ENCODE measurements at regions not wholly inside any gene's neighbourhood (a gene's known extent, or its start where the extent isn't known, plus 50 kb on each side); places are given as distances from the start of the nearest gene placed in this dataset.

GRCh38 chr2:106667478-106668070, 180.4 kb downstream of the CD8B2 start:
- no peak overlapping the region for H3K9ac ChIP-seq (ENCODE audit: insufficient read depth in 1 of 2, low read depth in 2 of 2, low read length in 2 of 2)
- H3K9me3 ChIP-seq (replicated peaks; ENCODE audit: control insufficient read depth, insufficient read depth, low read depth, low read length) = no peaks in the 10 kb centered on the region
- no peaks in the 10 kb centered on the region for H3K79me2 ChIP-seq (ENCODE audit: control insufficient read depth, insufficient read depth, low read length)
- DNase-seq (ENCODE audit: extremely low read depth in 1 of 4, low spot score in 3 of 4) (no peak), FAIRE-seq (no peak), ATAC-seq (no peak)
- intact Hi-C loops (cut with micrococcal nuclease) (no loop called here), in situ Hi-C loops (cut with MboI) (no loop called here)
- H3K27ac ChIP-seq (ENCODE audit: extremely low read depth, low read depth, low read length) = no peak overlapping the region
- H3K4me2 ChIP-seq (ENCODE audit: insufficient read depth, low read length) = no peak overlapping the region
- POLR2A ChIA-PET = no interaction called here
- no peaks in the 10 kb centered on the region for H3K9me1 ChIP-seq (ENCODE audit: control insufficient read depth, insufficient read depth, low read length)
- CTCF ChIA-PET (ENCODE audit: low intra/inter-chr PET ratio) = no interaction called here
- no peak overlapping the region for H2AFZ ChIP-seq (ENCODE audit: low read depth, low read length)
- H4K20me1 ChIP-seq (replicated peaks; ENCODE audit: control insufficient read depth, insufficient read depth, low read length) = no peaks in the 10 kb centered on the region
- no TSS peak for BruUV-seq (replicated peaks)
- H3K4me3 ChIP-seq = no peak overlapping the region
- H3K4me1 ChIP-seq (replicated peaks in 1 of 2; ENCODE audit: control insufficient read depth in 2 of 2, insufficient read depth in 2 of 2, low read length in 2 of 2) = no peaks in the 10 kb centered on the region
- H3K36me3 ChIP-seq (ENCODE audit: control insufficient read depth, insufficient read depth, low read length) = no peaks in the 10 kb centered on the region
- WGBS (ENCODE audit: insufficient coverage, low coverage, missing lambda C conversion rate) = 0% methylated on average over 2 of the region's 2 CpGs
- no peaks in the 10 kb centered on the region for H3K27me3 ChIP-seq (ENCODE audit: control insufficient read depth in 2 of 2, insufficient read depth in 2 of 2, low read length in 2 of 2)
- no peak for TF ChIP-seq FOXJ2 (tag; IDR thresholded peaks at IDR 0.05)
- TF ChIP-seq ZNF174 (CRISPR knock-in tag; IDR thresholded peaks at IDR 0.05) = no peak
- TF ChIP-seq SIX5 (IDR thresholded peaks at IDR 0.05; ENCODE audit: borderline replicate concordance in 1 of 2, insufficient read depth in 1 of 2, low read depth in 1 of 2, low read length in 2 of 2) = no peak
- no peak for TF ChIP-seq LARP7 (IDR thresholded peaks at IDR 0.05)
- no peak for TF ChIP-seq ZBTB49 (CRISPR knock-in tag; IDR thresholded peaks at IDR 0.05; ENCODE audit: borderline replicate concordance)
- no peak for TF ChIP-seq TRIM28 (IDR thresholded peaks at IDR 0.05)
- TF ChIP-seq ZNF395 (CRISPR knock-in tag; IDR thresholded peaks at IDR 0.05) = no peak
- TF ChIP-seq NBN (IDR thresholded peaks at IDR 0.05; ENCODE audit: low read depth) = no peak
- no peak for TF ChIP-seq CGGBP1 (CRISPR knock-in tag; IDR thresholded peaks at IDR 0.05)
- TF ChIP-seq ZNF79 (CRISPR knock-in tag; IDR thresholded peaks at IDR 0.05; ENCODE audit: low read depth) = no peak

All from K562 (cell line).